ENCODE measurements at regions not wholly inside any gene's neighbourhood (a gene's known extent, or its start where the extent isn't known, plus 50 kb on each side); places are given as distances from the start of the nearest gene placed in this dataset.

GRCh38 chr18:6553234-6553900, 138.7 kb upstream of the L3MBTL4 start:
- no peak for DNase-seq (ENCODE audit: low spot score)
- TF ChIP-seq CTCF (IDR thresholded peaks at IDR 0.05; ENCODE audit: extremely low read depth, missing control alignments), result no peak

GRCh38 chr18:6557057-6557769, 142.5 kb upstream of the L3MBTL4 start:
- no peak for DNase-seq (ENCODE audit: low spot score)
- TF ChIP-seq CTCF (IDR thresholded peaks at IDR 0.05; ENCODE audit: extremely low read depth, missing control alignments), result no peak

- DNase-seq (ENCODE audit: low spot score), result no peak
- TF ChIP-seq CTCF (IDR thresholded peaks at IDR 0.05; ENCODE audit: extremely low read depth, missing control alignments), result no peak
Observed at GRCh38 chr18:6557770-6558248, 143.1 kb upstream of the L3MBTL4 start.

- no peak for DNase-seq (ENCODE audit: low spot score)
- TF ChIP-seq CTCF (IDR thresholded peaks at IDR 0.05; ENCODE audit: extremely low read depth, missing control alignments), result no peak
Observed at GRCh38 chr18:6558446-6559156, 143.9 kb upstream of the L3MBTL4 start.

GRCh38 chr18:6559296-6559695, 144.6 kb upstream of the L3MBTL4 start:
- no peak for DNase-seq (ENCODE audit: low spot score)
- no peak for TF ChIP-seq CTCF (IDR thresholded peaks at IDR 0.05; ENCODE audit: extremely low read depth, missing control alignments)

- no peak for TF ChIP-seq CTCF (IDR thresholded peaks at IDR 0.05; ENCODE audit: extremely low read depth, missing control alignments)
- DNase-seq (ENCODE audit: low spot score), result no peak
Observed at GRCh38 chr18:6561016-6561415, 146.3 kb upstream of the L3MBTL4 start.

GRCh38 chr18:6561420-6561861, 146.7 kb upstream of the L3MBTL4 start:
- DNase-seq (ENCODE audit: low spot score), result no peak
- no peak for TF ChIP-seq CTCF (IDR thresholded peaks at IDR 0.05; ENCODE audit: extremely low read depth, missing control alignments)

Measured in GM20000 (cell line).